ENCODE measurements at regions not wholly inside any gene's neighbourhood (a gene's known extent, or its start where the extent isn't known, plus 50 kb on each side); places are given as distances from the start of the nearest gene placed in this dataset.

DNA sequence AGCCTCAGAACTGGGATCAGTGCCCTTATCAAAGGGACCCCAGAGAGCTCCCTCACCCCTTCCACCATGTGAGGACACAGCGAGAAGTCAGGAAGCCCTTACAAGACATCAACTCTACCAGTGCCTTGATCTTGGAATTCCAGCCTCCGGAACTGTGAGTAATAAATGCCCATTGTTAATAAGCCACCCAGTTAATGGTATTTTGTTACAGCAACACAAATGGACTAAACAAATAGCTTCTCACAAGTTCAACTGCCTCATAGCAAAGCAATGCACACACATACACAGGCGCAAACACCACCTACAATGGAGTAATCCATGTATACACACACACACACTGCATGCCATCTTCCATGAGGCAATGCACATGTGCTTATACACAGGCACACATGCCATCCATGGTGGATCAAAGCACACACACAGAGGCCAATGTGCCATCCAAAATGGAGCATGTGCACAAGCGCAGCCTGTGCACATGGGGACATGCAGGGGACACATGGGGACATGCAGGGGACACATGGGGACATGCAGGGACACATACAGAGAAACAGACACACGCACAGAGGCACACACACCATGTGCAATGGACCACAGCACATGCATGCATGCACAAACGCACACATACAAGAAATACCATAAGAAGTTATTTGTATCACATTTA, 137.6 kb upstream of the TBL1X start:
- TF ChIP-seq, protein P1, sequence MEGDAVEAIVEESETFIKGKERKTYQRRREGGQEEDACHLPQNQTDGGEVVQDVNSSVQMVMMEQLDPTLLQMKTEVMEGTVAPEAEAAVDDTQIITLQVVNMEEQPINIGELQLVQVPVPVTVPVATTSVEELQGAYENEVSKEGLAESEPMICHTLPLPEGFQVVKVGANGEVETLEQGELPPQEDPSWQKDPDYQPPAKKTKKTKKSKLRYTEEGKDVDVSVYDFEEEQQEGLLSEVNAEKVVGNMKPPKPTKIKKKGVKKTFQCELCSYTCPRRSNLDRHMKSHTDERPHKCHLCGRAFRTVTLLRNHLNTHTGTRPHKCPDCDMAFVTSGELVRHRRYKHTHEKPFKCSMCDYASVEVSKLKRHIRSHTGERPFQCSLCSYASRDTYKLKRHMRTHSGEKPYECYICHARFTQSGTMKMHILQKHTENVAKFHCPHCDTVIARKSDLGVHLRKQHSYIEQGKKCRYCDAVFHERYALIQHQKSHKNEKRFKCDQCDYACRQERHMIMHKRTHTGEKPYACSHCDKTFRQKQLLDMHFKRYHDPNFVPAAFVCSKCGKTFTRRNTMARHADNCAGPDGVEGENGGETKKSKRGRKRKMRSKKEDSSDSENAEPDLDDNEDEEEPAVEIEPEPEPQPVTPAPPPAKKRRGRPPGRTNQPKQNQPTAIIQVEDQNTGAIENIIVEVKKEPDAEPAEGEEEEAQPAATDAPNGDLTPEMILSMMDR (IDR thresholded peaks at IDR 0.05; ENCODE audit: borderline replicate concordance, insufficient read depth, low read depth, low read length), result no peak
- no peak overlapping the region for H3K4me3 ChIP-seq (ENCODE audit: low read depth, low read length)

DNA sequence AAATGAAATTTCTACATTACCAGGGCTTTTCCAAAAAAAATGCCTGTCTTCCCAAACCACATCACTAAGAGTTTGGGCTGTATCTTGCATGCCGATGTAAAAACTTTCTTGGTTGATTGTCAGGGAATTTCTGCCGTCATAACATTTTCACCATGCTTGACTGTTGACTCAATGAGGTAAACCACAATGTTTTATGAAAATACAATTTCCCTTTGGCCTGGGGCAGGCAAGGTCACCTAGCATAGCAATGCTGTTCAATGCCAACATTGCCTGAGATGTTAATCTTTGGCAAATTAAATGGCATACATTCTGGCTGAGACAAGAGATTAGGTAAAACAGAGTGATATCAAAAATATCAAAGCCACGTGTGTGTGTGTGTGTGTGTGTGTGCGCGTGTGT, 137.1 kb upstream of the TBL1X start:
- TF ChIP-seq, protein P1 (IDR thresholded peaks at IDR 0.05; ENCODE audit: borderline replicate concordance, insufficient read depth, low read depth, low read length), result no peak
- H3K4me3 ChIP-seq (ENCODE audit: low read depth, low read length), result no peak overlapping the region

- H3K4me3 ChIP-seq (ENCODE audit: low read depth, low read length), result no peak overlapping the region
- TF ChIP-seq, protein P1 (IDR thresholded peaks at IDR 0.05; ENCODE audit: borderline replicate concordance, insufficient read depth, low read depth, low read length), result no peak
Observed at GRCh38 chrX:9329056-9329455, 135.8 kb upstream of the TBL1X start.

- TF ChIP-seq, protein P1 (IDR thresholded peaks at IDR 0.05; ENCODE audit: borderline replicate concordance, insufficient read depth, low read depth, low read length), result no peak
- no peak overlapping the region for H3K4me3 ChIP-seq (ENCODE audit: low read depth, low read length)
Observed at GRCh38 chrX:9330249-9330982, 134.4 kb upstream of the TBL1X start.

DNA sequence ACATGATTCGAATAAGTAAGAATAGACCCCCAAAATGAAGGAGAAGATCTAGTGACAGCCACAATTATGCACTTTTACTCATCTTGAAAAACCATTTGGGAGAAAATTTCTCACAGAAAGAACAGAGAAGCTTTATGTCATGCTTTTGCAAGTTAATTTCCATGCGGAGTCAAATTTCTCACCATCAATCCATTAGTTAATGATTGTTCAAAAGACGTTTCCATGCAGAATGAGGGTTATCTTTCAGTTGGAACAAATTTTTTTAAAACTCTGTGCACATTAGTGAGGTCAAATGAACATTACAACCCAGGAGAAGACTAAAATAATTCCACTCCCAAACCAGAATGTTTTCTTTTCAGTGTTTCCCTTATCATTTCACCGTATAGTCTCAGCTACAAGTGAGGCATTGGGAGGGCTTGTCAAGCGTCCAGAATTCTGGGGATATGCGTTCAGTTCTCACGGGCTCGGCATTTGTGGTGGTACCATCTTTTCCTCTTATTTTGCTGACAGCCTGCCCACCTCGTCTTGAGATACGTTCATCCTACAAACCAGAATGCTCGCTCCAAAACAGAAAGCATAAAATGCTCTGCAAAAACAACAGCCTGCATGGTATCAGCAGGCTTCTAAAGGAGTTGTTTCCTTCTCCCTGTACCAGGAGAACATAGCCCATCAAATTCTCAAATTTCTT, 130.8 kb upstream of the TBL1X start:
- TF ChIP-seq, protein P1 (IDR thresholded peaks at IDR 0.05; ENCODE audit: borderline replicate concordance, insufficient read depth, low read depth, low read length), result no peak
- no peak overlapping the region for H3K4me3 ChIP-seq (ENCODE audit: low read depth, low read length)

DNA sequence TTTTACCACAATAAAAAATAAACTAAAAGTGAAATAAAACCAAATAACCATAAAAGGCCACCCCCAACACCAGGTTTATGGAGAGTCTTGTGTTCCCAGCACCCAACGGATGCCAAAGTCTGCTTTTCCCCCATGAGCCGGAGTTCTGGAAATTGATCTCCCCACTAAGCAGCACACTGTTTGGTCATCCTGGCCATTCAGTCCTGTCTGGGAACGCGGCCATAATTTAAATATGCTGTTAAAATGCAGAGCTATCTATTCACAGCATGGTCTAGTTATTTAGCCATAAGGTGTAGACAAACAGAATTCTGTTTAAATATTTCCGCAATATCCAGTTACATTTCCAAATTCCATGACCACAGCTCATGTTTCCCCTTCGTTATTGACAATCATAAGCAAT, 129.6 kb upstream of the TBL1X start:
- TF ChIP-seq, protein P1 (IDR thresholded peaks at IDR 0.05; ENCODE audit: borderline replicate concordance, insufficient read depth, low read depth, low read length), result no peak
- no peak overlapping the region for H3K4me3 ChIP-seq (ENCODE audit: low read depth, low read length)

Data from GM12875 (cell line).